NCI-H1417 (cell line): ENCODE measurements at regions not wholly inside any gene's neighbourhood (a gene's known extent, or its start where the extent isn't known, plus 50 kb on each side); places are given as distances from the start of the nearest gene placed in this dataset.

ENCODE experiments used
- DNase-seq, 3 experiments: peaks; one replicate each; lab custom pipeline; 2025; lab: John Stamatoyannopoulos, UW

DNA sequence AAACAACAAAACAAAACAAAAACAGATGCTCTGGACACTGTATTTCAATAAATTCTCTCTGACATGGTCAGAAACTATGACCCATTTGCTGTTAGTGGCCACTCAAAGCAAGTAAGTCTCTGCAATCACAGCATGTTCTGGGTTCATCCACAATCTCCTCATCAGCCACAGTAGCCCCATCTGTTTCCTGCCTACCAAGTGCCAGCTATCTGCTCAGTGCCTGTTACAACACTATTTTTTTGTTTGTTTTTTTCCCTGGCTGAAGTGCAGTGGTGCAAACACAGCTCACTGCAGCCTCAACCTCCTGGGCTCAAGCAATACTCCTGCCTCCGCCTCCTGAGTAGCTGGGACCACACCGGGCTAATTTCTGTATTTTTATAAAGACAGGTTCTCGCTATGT is 137.9 kb downstream of the SOX9 start:
- DNase-seq, result no peak

DNA sequence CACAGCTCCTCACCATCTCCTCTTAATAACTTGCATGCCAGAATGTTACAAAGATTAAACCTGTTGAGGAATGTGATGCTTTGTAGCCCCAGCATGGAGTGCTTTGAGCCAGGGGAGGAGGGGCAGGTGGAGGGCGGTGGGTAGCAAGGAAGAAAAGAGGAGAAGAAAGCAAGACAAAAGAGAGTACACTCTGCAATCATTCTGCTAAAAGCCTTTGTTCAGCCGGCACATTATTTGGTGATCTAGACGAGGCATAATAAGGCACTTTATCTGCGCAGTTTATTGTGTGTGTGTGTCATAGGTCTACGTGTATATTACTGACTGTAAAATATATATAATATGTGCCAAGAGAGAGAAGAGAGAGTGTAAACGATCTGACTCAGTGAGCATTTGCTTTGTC is 139.1 kb downstream of the SOX9 start:
- DNase-seq, result no peak

GRCh38 chr17:72262766-72263165 is 141.9 kb downstream of the SOX9 start:
- no peak for DNase-seq

DNA sequence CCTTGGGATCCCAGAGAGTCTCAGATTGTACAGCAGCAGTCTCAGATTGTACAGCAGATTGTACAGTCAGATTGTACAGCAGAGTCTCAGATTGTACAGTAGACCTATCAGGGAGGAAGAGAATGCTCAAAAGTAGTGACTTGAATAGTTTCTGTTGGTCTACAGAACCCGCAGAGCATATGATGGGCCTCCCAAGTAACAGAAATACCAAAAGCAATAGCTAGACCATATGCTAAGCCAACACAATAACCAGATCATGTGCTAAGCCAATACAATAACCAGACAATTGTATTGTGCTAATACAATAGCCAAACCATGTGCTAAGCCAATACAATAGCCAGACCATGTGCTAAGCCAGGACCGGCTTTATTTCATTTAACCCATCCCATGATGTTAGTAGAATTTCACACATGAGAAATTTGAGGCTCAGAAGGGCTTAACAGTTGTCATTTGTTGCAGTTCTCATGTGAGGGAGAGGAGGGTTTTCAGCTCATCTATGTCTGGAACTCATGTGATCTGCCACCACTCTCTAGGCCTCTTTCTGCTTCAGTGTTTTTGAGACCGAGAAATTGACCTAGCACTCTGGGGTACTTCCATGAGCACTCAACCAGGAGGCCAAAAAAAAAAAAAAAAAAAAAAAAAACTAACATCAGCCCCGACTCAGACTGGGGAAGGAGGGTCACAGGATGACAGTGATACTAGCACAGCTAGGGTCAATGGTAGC is 144.0 kb downstream of the SOX9 start:
- DNase-seq, result no peak

GRCh38 chr17:72266112-72266775 is 145.4 kb downstream of the SOX9 start:
- DNase-seq, result peak; percentile 27 to 91 (median 71)

- DNase-seq, result no peak
Measured at GRCh38 chr17:72267601-72268000, 146.8 kb downstream of the SOX9 start.

- no peak for DNase-seq
Measured at GRCh38 chr17:72268431-72268830, 147.6 kb downstream of the SOX9 start.

- DNase-seq, result peak in 2 of 3 experiments; percentile 38 to 76
Measured at GRCh38 chr17:72270273-72270924, 149.6 kb downstream of the SOX9 start.

GRCh38 chr17:72271603-72272002 is 150.8 kb downstream of the SOX9 start:
- no peak for DNase-seq

DNA sequence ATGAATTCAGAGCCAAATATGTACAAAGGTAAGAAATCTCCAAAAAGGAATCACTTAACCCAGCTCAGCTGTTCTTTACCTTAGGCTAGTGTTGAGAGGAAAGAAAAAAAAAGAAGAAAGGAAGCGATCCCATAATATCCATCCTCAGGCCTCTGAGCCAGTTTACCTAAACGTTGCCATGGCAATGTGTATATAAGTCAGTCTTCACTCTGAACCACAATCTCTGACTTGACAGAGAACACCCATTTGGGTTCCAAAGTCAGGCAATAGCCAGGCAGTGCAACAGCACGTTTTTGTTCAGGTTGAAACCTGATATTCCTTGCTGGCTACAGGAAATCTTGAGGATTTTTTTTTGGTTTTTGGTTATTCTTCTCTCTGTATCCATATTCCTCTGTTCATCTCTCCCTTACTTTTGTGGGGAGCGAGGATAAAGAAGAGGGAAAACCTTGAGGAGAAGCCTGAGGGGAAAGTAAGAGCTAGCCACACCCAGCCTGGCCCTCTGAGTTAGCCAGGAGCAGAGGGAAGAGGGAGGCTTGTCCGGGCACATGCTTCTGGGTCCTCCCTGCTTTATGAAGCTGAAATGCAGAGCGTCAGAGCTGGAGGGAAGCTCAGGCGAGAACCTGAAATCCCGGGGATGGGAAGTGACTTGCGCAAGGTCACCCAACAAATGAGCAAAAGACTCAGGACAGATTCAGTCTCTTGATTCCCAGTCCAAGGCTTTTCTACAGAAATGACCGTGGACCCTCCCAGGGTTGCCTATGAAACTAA is 152.7 kb downstream of the SOX9 start:
- DNase-seq, result peak in 1 of 3 experiments; percentile 19

DNA sequence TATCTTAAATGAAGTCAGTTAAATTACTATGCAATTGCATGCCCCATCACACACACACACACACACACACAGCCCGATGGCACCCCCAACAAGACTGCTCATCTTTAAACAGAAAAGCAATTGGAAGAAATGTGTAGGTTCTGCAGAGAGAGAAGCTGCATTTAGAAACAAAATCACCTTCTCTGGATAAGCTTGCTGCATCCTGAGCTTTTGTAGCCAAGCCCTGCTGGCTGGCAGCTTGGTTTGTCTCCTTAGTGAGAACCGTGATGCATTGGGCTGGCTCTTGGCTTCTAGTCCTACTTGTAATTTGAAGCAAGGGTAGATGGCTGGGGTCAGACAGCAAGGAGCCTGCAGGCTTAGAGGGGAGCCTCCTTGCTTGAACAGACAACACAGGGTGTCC is 153.8 kb downstream of the SOX9 start:
- no peak for DNase-seq

GRCh38 chr17:72280881-72281280 is 160.1 kb downstream of the SOX9 start:
- DNase-seq, result no peak

DNA sequence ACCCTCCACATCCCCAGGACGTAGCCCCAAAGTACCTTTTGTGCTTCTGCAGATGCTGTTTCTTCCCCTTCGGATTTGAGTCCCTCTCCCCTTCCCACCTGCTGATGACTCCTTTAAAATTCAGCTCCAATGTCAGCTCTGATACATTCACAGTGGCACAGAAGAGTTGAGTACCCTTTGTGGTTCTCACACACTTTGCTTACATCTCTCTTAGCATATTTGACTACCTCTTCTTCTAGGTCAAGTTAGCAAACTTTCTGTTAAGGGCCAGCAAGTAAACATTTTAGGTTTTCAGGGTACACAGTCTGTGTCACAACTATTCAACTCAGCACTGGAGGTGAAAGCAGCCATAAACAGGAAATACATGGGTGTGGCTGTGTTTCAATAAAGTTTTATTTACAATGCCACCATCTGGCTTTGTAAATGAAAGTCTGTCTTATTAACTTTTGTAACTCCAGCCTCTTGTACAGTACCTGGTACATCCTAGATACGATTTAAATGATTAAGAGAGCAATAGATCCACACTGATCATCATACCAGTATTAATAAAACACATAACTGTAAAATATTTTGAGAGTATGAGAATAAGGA is 161.7 kb downstream of the SOX9 start:
- DNase-seq, result no peak

DNA sequence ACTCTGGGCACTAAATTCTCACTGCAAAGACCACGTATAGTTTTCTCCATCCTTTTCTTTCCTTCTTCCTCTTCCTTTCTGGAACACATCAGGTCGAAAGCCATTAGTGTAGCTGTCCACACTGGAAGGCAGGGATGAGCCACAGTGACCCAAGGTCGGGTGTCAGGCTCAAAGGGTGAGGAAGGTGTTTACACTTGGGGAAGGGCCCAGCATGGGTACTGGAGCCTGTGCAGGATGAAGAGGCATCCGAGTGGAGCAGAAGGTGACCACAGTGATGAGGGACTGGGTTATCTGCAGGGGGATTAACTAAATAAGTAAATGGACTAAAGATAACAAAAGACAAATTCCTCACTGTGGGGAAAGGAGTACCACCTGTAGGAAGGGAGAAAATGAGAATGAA is 164.0 kb downstream of the SOX9 start:
- DNase-seq, result no peak

DNA sequence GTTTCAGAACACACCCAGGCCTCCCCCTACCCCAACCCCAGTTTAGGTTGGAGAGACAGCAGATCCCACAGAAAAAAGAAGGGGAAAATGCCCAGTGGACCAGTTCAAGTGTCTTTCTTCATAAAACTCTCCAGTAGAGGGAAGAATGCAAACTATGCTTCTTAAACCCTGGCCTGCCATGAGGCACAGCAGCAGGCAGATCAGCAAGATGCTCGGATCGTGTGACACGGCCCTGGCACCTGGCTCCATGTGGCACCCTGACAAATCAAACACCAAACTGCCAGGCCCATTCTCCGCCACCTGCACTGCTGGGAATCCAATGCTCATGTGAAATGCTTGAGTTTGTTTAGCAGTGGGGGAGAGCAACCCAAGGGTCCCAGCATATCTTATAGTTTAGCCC is 166.8 kb downstream of the SOX9 start:
- DNase-seq, result no peak

- no peak for DNase-seq
Measured at GRCh38 chr17:72294487-72294893, 173.7 kb downstream of the SOX9 start.

DNA sequence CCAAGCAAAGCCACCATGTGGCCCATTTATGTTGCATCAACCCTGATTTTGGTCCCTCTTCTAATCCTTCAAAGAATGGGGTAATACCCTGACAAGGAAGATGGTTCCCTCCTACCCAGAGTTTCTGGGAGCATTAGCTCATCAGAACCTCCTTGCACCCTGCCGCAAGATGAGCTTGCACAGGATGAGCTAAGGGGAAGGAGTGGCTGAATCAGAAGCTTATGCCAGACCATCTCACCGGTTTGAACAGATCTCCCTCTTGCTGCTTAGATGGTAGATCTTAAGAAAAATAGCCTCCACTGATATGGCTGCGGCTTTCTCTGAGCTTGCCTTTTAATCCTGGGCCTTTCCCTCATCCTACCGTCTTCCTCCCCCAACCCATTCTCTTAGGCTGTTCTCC is 175.1 kb downstream of the SOX9 start:
- no peak for DNase-seq

- DNase-seq, result no peak
Measured at GRCh38 chr17:72296456-72296855, 175.6 kb downstream of the SOX9 start.

GRCh38 chr17:72297326-72298115 is 176.7 kb downstream of the SOX9 start:
- no peak for DNase-seq

- DNase-seq, result no peak
Measured at GRCh38 chr17:72299100-72299499, 178.3 kb downstream of the SOX9 start.

DNA sequence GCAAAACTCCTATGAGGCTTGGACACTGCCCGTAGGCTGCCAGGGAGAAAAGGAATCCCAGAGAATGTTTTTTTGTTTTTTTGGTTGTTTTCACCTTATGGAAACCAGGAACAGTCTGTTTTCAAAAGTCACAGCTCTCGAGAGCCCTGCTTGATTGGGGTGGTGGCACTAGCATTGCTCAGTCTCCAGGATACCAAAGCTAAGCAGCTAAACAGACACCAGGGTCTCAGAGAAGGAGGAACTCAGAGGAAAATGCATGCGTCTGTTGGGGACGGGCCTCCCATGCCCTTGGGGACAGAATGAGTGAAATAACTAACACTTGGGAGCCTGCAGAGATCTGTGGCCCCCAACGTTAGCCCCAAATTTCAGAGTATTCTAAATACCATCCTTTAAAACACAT is 178.8 kb downstream of the SOX9 start:
- DNase-seq, result no peak
